ENCODE measurements at regions not wholly inside any gene's neighbourhood (a gene's known extent, or its start where the extent isn't known, plus 50 kb on each side); places are given as distances from the start of the nearest gene placed in this dataset.

DNA sequence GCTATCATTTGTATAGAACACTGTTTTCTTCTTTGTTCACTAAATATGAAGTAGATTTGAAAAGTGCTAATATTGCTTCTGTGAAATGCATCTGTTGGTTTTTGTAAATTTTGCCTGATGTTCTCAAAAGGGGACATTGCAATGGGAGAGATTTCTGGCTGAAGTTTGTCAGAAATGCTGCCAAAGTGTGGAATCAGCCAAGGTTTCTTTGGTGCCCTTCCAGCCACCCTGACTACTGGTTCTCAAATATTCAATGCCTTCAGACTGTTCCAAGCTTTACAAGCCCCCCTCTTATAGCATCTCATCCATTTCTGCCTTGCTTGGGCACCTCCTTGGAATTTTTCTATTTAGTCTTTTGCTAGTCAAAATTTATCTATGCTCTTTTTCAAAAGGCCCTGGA lies 60.6 kb upstream of the TMLHE start:
- H3K4me2 ChIP-seq (ENCODE audit: low read length) = no peak overlapping the region
- no peaks in the 10 kb centered on the region for H4K20me1 ChIP-seq (ENCODE audit: low read length)
- no peaks in the 10 kb centered on the region for H3K36me3 ChIP-seq (ENCODE audit: low read depth, low read length)
- no peaks in the 10 kb centered on the region for H3K27me3 ChIP-seq (ENCODE audit: low read length)
- ChIA-PET POLR2A (ENCODE audit: unreplicated experiment) (no interaction called here), CTCF (no interaction called here)
- H3K9me2 ChIP-seq (replicated peaks; ENCODE audit: low read length) = no peaks in the 10 kb centered on the region
- no peak overlapping the region for H3K4me3 ChIP-seq (ENCODE audit: low read length)
- H2AFZ ChIP-seq (ENCODE audit: low read length) = no peak overlapping the region
- no peak overlapping the region for H3K27ac ChIP-seq (ENCODE audit: low read length)
- H3K4me1 ChIP-seq (ENCODE audit: insufficient read depth, low read length) = no peaks in the 10 kb centered on the region
- TF ChIP-seq EZH2 (IDR thresholded peaks at IDR 0.05; ENCODE audit: low read length, unreplicated experiment) (no peak), EZH2phosphoT487 (IDR thresholded peaks at IDR 0.05; ENCODE audit: borderline replicate concordance, low read length) (no peak)
- TF ChIP-seq, protein P1, sequence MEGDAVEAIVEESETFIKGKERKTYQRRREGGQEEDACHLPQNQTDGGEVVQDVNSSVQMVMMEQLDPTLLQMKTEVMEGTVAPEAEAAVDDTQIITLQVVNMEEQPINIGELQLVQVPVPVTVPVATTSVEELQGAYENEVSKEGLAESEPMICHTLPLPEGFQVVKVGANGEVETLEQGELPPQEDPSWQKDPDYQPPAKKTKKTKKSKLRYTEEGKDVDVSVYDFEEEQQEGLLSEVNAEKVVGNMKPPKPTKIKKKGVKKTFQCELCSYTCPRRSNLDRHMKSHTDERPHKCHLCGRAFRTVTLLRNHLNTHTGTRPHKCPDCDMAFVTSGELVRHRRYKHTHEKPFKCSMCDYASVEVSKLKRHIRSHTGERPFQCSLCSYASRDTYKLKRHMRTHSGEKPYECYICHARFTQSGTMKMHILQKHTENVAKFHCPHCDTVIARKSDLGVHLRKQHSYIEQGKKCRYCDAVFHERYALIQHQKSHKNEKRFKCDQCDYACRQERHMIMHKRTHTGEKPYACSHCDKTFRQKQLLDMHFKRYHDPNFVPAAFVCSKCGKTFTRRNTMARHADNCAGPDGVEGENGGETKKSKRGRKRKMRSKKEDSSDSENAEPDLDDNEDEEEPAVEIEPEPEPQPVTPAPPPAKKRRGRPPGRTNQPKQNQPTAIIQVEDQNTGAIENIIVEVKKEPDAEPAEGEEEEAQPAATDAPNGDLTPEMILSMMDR (conservative IDR thresholded peaks at IDR 0.05; ENCODE audit: low read depth, low read length) = no peak
- no TSS peak for BruUV-seq (replicated peaks)
- no peak overlapping the region for H3K9ac ChIP-seq (ENCODE audit: low read length)
- ATAC-seq = no peak
- H3F3A ChIP-seq (ENCODE audit: low read length, unreplicated experiment) = no peaks in the 10 kb centered on the region
- intact Hi-C loops (cut with micrococcal nuclease) = no loop called here
- no peak for DNase-seq
- no peaks in the 10 kb centered on the region for H3K79me2 ChIP-seq (ENCODE audit: low read length)
- no peaks in the 10 kb centered on the region for H3K9me3 ChIP-seq (ENCODE audit: low read length)

DNA sequence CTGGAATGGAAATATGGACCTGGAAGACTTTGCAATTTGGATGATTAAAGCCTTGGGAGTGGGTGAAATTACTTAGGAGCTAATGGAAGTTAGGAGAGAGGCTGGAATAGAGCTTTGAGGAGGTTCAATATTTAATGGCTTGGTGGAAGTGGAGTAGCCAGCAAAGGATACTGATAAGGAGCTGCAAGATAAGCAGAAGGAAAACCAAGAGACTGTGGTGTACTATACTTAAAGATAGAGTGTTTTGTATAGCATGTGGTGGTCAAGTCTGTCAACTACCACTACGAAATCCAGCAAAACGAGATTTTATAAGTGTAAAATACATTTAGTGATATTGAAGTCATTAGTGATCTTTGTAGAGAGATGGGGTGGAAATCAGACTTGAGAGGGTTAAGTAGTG lies 54.0 kb upstream of the TMLHE start:
- no peak overlapping the region for H3K27ac ChIP-seq (ENCODE audit: low read length)
- ChIA-PET CTCF (no interaction called here), POLR2A (ENCODE audit: unreplicated experiment) (no interaction called here)
- H2AFZ ChIP-seq (ENCODE audit: low read length) = no peak overlapping the region
- DNase-seq (no peak), ATAC-seq (no peak)
- H3F3A ChIP-seq (ENCODE audit: low read length, unreplicated experiment) = no peaks in the 10 kb centered on the region
- no peak overlapping the region for H3K4me3 ChIP-seq (ENCODE audit: low read length)
- no peaks in the 10 kb centered on the region for H3K27me3 ChIP-seq (ENCODE audit: low read length)
- H3K4me1 ChIP-seq (ENCODE audit: insufficient read depth, low read length) = no peaks in the 10 kb centered on the region
- TF ChIP-seq EZH2phosphoT487 (IDR thresholded peaks at IDR 0.05; ENCODE audit: borderline replicate concordance, low read length) = no peak
- no peak for TF ChIP-seq EZH2 (IDR thresholded peaks at IDR 0.05; ENCODE audit: low read length, unreplicated experiment)
- no peaks in the 10 kb centered on the region for H3K36me3 ChIP-seq (ENCODE audit: low read depth, low read length)
- no peaks in the 10 kb centered on the region for H4K20me1 ChIP-seq (ENCODE audit: low read length)
- H3K9me3 ChIP-seq (ENCODE audit: low read length) = no peaks in the 10 kb centered on the region
- H3K79me2 ChIP-seq (ENCODE audit: low read length) = no peaks in the 10 kb centered on the region
- no peak overlapping the region for H3K4me2 ChIP-seq (ENCODE audit: low read length)
- H3K9ac ChIP-seq (ENCODE audit: low read length) = no peak overlapping the region
- no TSS peak for BruUV-seq (replicated peaks)
- intact Hi-C loops (cut with micrococcal nuclease) = no loop called here
- no peaks in the 10 kb centered on the region for H3K9me2 ChIP-seq (replicated peaks; ENCODE audit: low read length)
